ENCODE measurements at regions not wholly inside any gene's neighbourhood (a gene's known extent, or its start where the extent isn't known, plus 50 kb on each side); places are given as distances from the start of the nearest gene placed in this dataset.

DNA sequence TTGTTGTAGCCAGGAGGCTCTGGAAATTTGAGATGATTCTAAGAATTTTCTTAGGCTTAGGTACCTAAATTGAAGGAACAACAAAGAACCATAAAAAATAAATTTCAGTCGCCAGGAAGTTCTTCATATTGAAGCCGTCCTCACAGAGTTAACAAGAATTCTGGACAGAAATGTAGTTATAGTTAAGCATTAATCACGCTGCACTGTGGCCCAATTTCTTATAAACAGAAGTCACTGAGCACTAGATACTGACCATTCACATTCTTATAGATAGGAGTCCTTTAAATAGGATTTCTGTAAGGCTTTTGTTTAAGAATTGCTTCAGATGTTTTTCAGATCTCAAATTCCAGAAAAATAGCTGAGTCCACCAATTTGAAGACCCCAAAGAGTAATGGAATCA is 256.2 kb upstream of the PITRM1 start:
- DNase-seq (ENCODE audit: low spot score) = no peak

DNA sequence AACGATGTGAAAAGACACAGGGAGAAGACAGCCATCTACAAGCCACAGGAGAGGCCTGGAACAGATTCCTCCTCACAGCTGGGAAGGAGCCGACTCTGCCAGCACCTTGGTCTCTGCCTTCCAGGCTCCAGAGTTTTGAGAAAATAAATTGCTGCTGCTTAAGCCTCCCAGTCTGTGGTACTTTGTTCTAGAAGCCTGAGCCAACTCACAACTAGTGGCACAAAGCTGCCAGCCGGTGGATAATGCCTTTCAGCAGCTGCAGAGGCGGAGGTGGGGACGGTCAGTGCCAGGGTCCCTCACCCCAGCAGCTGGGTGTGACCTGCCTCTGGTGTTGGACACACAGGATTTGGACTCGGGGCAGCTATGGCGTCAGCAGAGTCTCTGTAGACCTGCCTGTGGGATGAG is 255.4 kb upstream of the PITRM1 start:
- no peak for DNase-seq (ENCODE audit: low spot score)

DNA sequence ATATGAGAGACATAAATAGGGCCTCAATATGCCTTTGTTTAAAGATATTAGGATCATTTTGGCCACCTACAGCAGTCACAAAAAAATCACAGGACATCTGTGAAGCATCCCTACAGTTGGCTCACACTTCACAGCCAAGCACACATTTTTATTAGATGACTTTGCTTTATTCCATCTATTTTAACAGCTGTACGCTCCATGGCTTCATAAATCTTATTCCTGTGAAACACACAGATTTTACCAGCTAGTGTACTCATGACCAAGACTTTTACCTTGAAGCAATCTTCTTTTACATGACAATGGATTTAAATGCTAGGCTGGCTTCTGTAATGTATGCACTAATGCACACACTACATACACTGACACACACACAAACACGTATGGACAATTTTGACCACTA is 254.8 kb upstream of the PITRM1 start:
- no peak for DNase-seq (ENCODE audit: low spot score)

DNA sequence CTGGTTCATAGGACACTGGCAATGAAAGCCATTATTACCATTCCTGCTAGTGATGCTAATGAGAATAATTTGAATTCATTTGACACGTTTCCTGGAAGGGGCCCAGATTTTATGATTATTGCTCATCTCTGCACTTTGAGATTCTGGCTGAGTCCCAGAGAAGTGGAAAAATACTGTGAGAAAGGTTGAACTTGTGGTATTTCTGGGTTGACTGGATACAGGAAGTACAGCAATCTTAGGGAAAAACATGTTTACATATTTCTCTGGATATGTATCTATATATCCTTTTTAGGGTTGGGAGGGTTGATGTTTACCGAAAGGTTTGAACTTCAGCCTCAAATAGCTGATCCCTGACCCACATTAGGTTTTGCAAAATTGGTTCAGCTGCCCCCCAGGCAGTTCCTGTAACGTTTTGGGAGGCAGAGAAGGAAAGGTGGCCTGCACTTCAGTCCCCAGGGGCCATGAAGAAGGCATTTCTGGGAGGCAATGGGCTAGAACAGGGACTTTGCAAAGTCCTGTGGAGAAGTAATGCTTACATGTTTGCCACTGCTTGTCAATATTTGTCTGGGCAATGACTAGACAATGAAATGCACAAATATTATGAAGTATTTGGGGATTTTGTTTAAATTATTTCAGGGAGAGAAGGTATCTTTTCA is 253.7 kb upstream of the PITRM1 start:
- DNase-seq (ENCODE audit: low spot score) = peak; percentile 70

DNA sequence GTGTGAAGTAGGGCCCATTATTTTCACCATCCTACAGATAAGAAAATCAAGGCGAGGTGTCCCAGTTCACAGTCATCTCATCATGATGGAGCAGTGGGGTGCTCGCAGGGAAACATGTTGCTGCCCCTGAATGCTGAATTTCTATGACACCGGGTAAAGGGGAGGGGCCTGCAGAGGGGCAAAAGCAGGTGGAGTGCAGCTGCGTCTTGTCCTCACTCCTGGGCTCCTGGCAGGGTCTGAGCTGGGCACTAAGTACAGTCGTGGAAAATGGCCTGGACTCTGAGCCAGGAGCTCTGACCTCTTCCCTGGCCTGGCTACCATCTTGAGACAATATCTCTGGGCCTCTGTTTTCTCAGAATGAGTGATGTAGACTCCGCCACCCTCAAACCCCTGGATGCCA is 253.1 kb upstream of the PITRM1 start:
- DNase-seq (ENCODE audit: low spot score) = no peak

GRCh38 chr10:3425261-3425660 is 252.7 kb upstream of the PITRM1 start:
- DNase-seq (ENCODE audit: low spot score) = no peak

- DNase-seq (ENCODE audit: low spot score) = peak; percentile 87
These were observed 251.7 kb upstream of the PITRM1 start for GRCh38 chr10:3424111-3424851.

DNA sequence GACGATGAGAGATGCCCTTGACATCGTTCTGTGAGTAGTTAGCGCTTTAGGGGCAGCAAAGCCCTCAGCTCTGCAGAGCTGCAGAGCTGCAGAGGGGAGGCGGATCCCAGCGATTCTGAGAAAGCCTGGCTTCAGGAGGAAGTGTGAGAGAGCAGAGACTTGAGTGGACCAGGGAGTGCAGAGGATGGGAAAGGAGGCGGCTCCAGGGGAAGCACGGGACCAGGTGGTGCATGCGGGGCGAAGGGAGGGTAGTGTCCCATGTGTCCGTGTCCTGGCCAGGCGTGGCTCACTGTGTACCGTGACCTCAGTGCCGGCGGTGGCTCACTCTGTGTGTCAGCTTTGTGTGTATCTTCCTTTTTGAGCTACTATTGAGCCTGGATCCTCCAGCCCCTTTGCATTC is 250.8 kb upstream of the PITRM1 start:
- DNase-seq (ENCODE audit: low spot score) = no peak

DNA sequence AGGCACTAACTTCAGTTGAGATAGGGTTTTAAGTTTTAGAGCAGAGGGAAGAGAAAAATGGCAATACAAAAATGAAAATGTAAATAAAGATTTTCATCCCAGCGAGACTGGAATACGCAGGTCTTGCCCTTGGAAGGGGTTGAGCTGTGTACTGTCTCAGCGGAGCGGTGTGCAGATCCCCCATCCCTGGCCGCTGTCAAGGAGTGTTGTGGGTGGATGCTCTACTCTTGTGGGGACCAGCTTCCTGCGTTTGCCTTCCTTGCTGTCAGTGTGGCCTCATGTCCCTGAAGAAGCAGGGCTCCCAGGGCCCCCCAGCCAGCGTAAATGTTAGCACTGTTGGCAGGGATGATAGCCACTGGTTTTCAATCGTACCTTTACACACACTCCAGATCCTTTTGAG is 249.7 kb upstream of the PITRM1 start:
- no peak for DNase-seq (ENCODE audit: low spot score)

- no peak for DNase-seq (ENCODE audit: low spot score)
These were observed 249.1 kb upstream of the PITRM1 start for GRCh38 chr10:3421537-3422257.

GRCh38 chr10:3420527-3421469 is 248.2 kb upstream of the PITRM1 start:
- no peak for DNase-seq (ENCODE audit: low spot score)

DNA sequence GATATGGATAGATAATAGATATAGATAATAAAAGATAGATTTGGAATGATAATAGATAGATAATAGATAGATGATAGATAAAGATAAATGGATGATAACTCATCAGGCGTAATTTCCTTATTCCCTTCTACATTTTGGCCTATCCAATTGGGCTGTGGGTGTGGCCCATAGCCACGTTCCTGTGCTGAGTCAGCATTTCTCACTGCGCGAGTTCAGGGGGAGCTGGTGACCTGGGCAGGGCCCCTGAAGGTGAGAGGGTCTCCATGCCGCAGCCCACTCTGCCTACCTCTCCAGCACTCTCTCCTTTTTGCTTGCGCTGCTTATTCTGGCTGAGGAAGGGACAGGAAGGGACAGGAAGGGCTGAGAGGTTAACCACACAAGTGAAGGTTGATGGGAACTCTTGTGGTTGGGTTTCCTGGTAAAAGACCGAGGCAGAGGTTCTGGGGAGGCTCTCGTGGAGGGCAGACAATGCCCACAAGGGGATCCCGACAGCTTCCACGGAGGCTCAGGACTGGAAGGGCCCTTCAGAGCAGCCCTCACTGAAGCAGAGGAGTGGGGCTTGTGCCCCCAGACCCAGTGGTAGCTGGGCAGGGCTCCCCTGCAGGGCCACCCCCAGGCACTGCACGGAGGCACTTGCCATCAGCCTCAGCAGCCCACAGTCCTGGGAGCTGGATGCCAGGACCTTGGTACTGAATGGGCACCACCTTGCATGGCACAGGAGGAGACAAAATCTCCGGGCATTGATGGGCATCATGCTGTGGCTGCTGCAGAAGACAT is 247.3 kb upstream of the PITRM1 start:
- DNase-seq (ENCODE audit: low spot score) = no peak

DNA sequence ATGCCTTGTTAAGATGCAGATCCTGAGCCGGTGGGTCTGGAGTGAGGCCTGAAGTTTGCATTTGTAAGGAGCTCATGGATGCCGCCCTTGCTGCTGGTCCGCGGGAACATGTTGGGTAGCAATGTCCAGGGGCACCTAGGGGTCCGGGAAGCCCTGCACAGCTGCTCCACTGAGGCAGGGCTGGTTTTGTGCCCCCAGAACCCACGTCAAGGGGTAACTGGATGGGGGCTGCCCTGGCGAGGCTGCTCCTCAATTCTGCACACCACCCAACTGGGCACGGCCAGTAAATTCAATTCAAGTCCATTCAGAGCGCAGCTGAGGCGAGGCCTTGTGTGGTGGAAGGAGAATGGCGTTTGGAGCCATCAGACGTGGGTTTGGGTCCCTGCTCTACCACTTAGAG is 246.3 kb upstream of the PITRM1 start:
- DNase-seq (ENCODE audit: low spot score) = no peak

- peak; percentile 60 for DNase-seq (ENCODE audit: low spot score)
These were observed 245.6 kb upstream of the PITRM1 start for GRCh38 chr10:3418041-3418754.

- DNase-seq (ENCODE audit: low spot score) = no peak
These were observed 244.5 kb upstream of the PITRM1 start for GRCh38 chr10:3417096-3417495.

GRCh38 chr10:3415878-3416605 is 243.5 kb upstream of the PITRM1 start:
- DNase-seq (ENCODE audit: low spot score) = no peak

DNA sequence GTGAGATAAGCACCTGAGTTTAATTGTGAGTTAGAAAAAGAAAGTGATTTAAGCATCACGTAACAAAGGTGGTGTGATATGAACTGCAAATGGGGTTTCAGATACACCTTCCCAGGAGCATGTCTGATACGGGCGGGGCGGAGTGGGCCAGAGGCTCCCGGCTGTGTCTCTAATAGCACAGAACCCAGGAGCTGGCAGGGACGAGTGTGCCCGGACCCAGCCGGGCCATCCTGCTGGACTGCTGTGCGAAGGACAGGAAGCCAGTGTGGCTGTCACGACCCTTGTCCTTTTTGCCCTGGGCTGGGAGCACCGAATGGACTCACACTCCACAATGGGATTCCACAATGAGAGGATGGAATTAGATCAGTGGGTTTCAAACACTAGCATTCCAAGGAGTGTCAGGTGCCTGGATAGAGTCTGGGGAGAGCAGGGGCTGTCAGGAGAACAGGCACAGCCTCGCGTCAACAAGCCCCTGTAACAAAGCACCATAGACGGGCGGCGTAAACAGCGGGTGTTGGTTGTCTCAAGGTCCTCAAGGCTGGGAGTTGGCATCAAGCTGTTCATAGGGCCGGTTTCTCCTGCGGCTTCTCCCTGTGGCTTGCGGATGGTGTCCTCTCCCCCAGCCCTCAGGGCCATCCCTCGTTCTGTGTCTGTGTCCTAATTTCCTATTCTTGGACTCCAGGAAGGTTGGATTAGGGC is 242.6 kb upstream of the PITRM1 start:
- DNase-seq (ENCODE audit: low spot score) = no peak

DNA sequence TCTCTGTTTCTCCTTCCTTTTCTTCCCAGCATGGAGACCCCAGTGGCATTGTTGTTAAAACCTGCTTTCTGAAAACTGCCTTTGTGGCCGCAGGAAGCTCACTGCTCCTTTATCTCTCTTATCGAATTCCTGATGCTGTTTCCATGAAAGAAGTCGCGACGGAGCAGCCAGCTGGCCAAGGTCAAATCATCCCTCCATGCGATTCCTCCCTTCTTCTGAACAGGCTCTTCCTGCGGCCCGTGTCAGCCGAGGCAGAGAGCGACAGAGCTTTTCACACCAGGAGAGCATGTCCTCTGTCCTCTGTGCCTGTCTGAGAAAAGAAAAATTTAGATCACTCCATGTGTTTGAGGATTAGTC is 242.1 kb upstream of the PITRM1 start:
- no peak for DNase-seq (ENCODE audit: low spot score)
